ENCODE measurements at regions not wholly inside any gene's neighbourhood (a gene's known extent, or its start where the extent isn't known, plus 50 kb on each side); places are given as distances from the start of the nearest gene placed in this dataset.

- DNase-seq (ENCODE audit: low spot score), result no peak
- TF ChIP-seq, protein P1, sequence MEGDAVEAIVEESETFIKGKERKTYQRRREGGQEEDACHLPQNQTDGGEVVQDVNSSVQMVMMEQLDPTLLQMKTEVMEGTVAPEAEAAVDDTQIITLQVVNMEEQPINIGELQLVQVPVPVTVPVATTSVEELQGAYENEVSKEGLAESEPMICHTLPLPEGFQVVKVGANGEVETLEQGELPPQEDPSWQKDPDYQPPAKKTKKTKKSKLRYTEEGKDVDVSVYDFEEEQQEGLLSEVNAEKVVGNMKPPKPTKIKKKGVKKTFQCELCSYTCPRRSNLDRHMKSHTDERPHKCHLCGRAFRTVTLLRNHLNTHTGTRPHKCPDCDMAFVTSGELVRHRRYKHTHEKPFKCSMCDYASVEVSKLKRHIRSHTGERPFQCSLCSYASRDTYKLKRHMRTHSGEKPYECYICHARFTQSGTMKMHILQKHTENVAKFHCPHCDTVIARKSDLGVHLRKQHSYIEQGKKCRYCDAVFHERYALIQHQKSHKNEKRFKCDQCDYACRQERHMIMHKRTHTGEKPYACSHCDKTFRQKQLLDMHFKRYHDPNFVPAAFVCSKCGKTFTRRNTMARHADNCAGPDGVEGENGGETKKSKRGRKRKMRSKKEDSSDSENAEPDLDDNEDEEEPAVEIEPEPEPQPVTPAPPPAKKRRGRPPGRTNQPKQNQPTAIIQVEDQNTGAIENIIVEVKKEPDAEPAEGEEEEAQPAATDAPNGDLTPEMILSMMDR (IDR thresholded peaks at IDR 0.05; ENCODE audit: borderline replicate concordance, control extremely low read depth, extremely low read depth, insufficient read depth, missing control alignments), result no peak
- in situ Hi-C loops (cut with MboI; ENCODE audit: low sequenced_read_pairs, unreplicated experiment), result no loop called here
These were observed 313.2 kb downstream of the NR4A2 start for GRCh38 chr2:156019341-156019740.

DNA sequence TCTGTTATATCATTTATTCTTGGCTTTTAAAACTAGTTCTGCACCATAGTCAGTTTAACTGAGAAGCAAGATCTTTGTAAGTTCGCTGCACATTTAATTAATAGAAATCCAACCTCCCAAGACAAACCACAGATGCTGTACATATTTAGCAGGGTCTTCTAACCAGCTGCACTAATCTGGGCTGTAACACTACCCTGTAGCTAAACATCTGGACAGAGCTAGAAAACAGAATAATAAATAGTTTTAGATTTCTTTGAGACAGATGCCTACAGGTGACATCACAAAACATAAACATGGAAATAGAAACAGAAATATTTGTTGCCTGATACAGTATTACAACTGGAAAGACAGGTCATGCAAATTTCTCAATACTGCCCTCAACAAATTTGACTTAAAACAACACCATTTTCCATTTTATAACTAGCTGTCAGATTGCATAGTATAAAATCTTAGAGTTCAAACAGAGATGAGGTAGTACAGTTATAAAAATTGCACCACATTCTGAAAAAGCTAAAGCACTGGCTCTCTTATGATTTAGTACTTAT, 315.1 kb downstream of the NR4A2 start:
- DNase-seq (ENCODE audit: low spot score), result no peak
- TF ChIP-seq, protein P1 (IDR thresholded peaks at IDR 0.05; ENCODE audit: borderline replicate concordance, control extremely low read depth, extremely low read depth, insufficient read depth, missing control alignments), result no peak
- in situ Hi-C loops (cut with MboI; ENCODE audit: low sequenced_read_pairs, unreplicated experiment), result no loop called here

GRCh38 chr2:156009293-156009692, 323.2 kb downstream of the NR4A2 start:
- DNase-seq (ENCODE audit: low spot score), result no peak
- in situ Hi-C loops (cut with MboI; ENCODE audit: low sequenced_read_pairs, unreplicated experiment), result no loop called here
- TF ChIP-seq, protein P1 (IDR thresholded peaks at IDR 0.05; ENCODE audit: borderline replicate concordance, control extremely low read depth, extremely low read depth, insufficient read depth, missing control alignments), result no peak

DNA sequence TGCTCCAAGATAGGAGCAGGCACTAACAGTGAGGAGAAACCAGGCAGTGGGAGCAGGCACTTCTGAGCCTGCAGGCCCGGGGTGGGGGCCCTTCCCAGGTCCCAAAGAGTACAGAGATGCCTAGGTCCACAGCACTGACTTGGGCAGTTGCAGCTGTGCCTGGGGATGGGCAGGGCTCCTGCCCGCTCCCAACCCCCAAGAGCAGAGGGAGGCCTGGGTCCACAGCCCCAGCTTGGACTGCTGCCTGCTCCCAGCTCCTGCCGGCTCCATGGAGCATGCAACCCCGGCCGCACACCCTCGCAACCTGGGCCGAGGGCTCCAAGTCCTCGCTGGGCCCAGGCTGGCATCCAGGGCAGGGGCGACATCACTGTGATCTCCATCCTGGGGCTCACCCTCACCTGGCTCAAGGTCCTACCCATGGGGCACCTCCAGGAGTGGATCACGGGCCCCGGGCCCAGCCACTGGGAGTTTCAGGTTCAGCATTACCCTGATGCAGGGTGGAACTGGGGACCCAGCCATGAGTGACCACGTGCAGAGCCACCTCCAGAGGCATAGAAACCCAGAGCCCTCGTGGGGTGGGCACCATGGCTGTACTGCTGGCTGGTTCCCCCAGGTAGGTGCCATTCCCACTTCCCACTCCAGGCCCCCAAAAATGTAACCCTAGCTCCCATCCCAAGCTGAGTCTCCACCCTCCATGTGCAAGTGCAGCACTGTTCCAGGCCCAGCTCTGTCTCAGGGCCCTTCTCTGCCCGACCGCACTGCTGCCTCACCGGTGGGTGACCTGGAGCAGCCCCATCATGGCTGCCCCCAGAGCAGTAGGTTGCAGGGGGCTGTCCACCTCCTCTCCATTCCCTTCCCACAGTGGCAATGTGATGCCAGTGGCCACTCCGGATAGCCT, 325.6 kb downstream of the NR4A2 start:
- DNase-seq (ENCODE audit: low spot score), result no peak
- TF ChIP-seq, protein P1 (IDR thresholded peaks at IDR 0.05; ENCODE audit: borderline replicate concordance, control extremely low read depth, extremely low read depth, insufficient read depth, missing control alignments), result no peak
- in situ Hi-C loops (cut with MboI; ENCODE audit: low sequenced_read_pairs, unreplicated experiment), result no loop called here

GRCh38 chr2:156005999-156006712, 326.4 kb downstream of the NR4A2 start:
- no peak for DNase-seq (ENCODE audit: low spot score)
- TF ChIP-seq, protein P1 (IDR thresholded peaks at IDR 0.05; ENCODE audit: borderline replicate concordance, control extremely low read depth, extremely low read depth, insufficient read depth, missing control alignments), result no peak
- in situ Hi-C loops (cut with MboI; ENCODE audit: low sequenced_read_pairs, unreplicated experiment), result no loop called here

DNA sequence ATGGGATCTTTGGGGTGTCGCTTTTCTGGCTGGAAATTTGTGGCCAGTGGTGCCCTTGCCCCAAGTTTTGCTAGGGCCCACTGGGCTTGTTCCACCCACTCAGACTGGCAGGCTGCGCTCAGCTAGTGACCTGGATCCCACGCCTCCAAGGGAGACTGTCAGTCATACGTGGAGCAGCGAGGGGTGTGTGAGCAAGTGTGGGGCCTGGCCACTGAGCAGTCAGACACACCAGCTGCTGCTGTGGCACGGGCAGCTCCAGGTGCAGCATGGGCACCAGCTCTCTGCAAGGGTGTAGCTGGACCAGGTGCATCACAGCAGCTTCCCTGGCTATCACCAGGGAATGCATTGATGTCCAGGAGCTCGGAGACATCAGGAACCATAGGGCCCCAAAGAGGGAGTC, 327.0 kb downstream of the NR4A2 start:
- no peak for DNase-seq (ENCODE audit: low spot score)
- TF ChIP-seq, protein P1 (IDR thresholded peaks at IDR 0.05; ENCODE audit: borderline replicate concordance, control extremely low read depth, extremely low read depth, insufficient read depth, missing control alignments), result no peak
- in situ Hi-C loops (cut with MboI; ENCODE audit: low sequenced_read_pairs, unreplicated experiment), result no loop called here

Measured in GM13976 (cell line).